ENCODE measurements at regions not wholly inside any gene's neighbourhood (a gene's known extent, or its start where the extent isn't known, plus 50 kb on each side); places are given as distances from the start of the nearest gene placed in this dataset.

DNA sequence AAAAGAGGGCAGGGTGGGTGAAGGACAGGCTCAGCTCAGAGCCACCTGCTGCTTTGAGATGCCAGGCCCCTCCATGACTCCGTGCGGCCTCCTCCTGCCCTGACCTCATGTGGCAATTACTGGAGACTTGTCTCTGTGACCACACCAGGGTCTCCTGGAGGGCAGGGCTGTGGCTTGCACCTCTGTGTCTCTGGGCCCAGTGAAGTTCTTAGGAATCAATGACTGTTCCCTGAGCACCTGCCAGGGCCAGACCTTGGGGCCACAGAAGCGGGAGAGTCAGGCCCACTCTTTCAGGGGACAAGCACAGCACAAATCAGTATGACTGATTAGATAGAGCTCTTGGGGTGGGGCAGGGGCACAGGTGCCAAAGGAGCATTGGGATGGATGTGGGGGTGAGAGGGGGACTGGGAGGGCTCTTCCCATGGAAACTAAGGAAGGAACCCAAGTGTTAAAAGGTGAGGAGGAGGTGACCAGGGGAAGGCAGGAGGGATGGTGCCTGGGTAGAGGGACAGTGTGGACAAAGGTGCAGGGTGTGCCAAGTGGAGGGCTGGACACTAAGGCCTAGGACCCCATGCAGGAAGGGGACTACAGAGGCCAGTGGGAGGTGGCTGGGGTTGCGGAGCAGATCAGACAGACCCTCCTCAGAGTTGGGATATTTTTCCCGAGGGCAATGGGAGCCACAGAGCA, 77.3 kb upstream of the SHISAL1 start:
- TF ChIP-seq POLR2A (IDR thresholded peaks at IDR 0.05) = no peak
- TF ChIP-seq, protein P1, sequence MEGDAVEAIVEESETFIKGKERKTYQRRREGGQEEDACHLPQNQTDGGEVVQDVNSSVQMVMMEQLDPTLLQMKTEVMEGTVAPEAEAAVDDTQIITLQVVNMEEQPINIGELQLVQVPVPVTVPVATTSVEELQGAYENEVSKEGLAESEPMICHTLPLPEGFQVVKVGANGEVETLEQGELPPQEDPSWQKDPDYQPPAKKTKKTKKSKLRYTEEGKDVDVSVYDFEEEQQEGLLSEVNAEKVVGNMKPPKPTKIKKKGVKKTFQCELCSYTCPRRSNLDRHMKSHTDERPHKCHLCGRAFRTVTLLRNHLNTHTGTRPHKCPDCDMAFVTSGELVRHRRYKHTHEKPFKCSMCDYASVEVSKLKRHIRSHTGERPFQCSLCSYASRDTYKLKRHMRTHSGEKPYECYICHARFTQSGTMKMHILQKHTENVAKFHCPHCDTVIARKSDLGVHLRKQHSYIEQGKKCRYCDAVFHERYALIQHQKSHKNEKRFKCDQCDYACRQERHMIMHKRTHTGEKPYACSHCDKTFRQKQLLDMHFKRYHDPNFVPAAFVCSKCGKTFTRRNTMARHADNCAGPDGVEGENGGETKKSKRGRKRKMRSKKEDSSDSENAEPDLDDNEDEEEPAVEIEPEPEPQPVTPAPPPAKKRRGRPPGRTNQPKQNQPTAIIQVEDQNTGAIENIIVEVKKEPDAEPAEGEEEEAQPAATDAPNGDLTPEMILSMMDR (IDR thresholded peaks at IDR 0.05) = no peak

Measured in uterus (tissue), 2 donors.